GM18511 (cell line): ENCODE measurements at regions not wholly inside any gene's neighbourhood (a gene's known extent, or its start where the extent isn't known, plus 50 kb on each side); places are given as distances from the start of the nearest gene placed in this dataset.

Source experiments
- ATAC-seq: cut with Tn5 transposase; IDR thresholded peaks from one replicate; pipeline ENCODE4 v1.9.1; 2021; ENCODE audit warnings: mild to moderate bottlenecking, moderate library complexity; ENCODE audit not compliant: unreplicated experiment

DNA sequence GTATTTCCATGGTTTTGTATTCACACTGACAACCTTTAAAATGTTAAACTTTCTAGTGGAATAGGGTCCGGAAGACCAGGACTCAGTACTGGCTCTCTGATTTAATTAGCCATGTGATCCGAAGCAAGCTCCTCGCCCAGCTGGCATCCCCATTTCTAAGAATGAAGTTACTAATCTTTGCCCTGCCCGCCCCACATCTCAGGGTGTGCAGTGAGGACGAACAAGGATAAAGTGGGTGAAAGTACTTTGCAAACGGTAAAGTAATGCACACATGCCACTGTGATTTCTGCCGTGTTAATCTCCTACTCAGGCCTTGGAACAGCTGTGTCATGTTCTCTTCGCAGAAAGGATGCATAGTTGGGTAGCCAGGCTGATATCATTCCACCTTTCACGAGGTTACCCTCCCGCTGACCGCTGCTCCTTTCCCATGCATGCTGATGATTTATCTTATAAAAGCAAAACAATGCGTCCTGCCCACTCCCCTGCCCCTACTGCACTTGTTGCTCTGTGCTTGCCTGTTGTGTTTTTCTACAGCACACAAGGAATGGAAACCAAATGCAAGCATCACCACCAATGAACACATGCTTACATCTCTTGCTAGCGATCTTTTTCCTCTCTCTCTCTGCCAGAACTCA lies 539.0 kb downstream of the EFNB2 start:
- ATAC-seq = no peak

DNA sequence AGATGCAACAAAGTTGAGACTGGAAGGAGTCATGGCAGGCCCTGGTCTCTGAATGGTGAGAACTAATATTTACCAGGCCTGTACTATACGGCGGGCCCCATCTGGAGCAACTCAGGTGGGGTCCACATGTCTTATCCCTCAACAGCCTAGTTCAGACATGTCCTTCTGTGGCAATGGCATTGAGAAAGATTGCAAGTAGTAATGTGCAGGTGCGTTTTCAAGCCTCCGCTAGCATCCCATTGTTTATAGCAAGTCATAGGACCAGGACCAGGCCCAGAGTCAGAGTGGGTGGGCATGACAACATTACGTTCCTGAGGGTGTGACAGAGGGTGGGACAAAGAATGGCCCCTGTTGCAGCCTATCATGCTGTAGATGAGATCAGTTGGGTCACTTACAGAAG lies 541.1 kb downstream of the EFNB2 start:
- no peak for ATAC-seq

GRCh38 chr13:105991622-105992277 lies 543.7 kb downstream of the EFNB2 start:
- no peak for ATAC-seq

DNA sequence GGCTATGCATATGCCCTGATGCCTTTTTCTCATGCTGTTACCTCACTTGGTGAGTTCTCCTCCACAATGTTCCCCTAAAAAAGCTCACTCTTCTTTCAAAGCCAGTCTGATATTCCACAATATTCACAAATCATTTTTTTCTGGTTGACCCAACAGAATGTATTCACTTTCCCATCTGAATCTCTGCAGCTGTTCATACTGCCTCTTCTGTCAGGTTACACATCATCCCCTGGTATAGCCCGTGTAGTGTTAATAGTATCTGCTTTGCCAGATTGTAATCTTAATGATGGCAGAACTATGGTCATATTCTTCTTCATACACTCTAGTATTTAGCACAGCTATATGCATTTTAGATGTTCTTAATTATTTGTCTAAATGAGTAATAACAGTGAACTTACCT lies 544.3 kb downstream of the EFNB2 start:
- ATAC-seq = no peak

DNA sequence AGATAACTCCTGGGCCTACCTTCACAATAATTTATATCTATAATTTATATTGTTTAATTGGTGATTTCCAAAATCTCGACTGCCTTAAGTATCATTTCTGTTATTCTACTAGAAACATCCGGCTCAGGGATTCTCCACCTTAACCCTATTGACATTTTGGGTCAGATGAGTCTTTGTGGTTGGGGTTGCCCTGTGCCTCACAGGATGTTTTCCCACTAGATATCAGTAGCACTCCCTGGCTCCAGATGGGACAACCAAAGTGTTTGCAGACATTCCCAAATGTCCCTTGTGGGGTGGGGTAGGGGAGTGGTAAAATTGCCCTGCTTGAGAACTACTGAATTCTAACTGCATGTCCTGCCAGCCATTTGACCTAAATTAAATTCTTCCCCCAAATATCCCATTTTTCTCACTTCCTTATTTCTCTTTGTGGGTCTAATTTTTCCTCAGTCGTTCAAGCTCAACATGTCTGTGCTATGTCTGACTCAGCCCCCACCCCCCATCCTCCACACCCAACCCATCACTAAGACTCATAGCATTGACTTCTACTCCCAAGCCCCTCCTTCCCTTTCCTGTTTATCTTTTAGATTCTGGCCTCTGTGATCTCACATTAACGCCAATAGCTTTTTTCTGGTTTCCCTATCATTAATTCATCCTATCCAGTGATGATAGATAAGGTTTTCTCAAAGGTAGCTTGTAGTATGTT lies 545.1 kb downstream of the EFNB2 start:
- ATAC-seq = no peak

DNA sequence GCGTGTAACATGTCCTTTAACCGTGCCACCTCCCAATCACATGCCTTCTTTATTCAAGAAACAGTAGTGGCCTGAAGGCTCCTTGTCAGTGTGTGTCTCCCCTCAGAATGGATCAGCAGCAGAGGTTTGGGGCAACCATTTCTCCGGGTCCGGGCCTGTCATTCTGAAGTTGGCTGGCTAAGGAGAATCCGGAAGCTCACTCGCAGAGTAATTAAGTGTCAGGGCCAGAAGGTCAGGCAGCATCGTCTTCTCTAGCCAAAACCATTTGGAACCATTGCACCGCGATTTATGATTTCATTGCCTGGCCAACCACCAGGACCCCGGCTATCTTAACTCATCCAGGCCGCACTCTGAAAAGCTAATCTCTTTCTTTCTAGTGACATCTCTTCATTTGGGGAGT lies 550.8 kb downstream of the EFNB2 start:
- no peak for ATAC-seq

- ATAC-seq = no peak
Measured at GRCh38 chr13:105984236-105984635, 551.2 kb downstream of the EFNB2 start.

- ATAC-seq = no peak
Measured at GRCh38 chr13:105982219-105982930, 553.1 kb downstream of the EFNB2 start.

- no peak for ATAC-seq
Measured at GRCh38 chr13:105979131-105980011, 556.1 kb downstream of the EFNB2 start.

DNA sequence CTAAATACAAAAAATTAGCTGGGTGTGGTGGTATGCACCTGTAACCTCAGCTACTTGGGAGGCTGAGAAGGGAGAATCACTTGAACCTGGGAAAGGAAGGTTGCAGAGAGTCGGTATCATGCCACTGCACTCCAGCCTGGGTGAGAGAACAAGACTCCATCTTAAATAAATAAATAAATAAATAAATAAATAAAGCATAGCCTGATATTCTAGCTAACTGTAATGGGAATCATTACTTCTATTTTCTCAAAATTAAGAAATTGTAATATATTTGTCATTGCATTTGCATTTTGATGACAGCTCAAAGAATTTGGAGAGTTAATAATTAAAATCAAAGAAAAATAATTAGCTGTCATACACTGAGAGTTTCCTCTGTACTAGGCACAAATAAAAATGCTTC lies 561.1 kb downstream of the EFNB2 start:
- ATAC-seq = no peak

DNA sequence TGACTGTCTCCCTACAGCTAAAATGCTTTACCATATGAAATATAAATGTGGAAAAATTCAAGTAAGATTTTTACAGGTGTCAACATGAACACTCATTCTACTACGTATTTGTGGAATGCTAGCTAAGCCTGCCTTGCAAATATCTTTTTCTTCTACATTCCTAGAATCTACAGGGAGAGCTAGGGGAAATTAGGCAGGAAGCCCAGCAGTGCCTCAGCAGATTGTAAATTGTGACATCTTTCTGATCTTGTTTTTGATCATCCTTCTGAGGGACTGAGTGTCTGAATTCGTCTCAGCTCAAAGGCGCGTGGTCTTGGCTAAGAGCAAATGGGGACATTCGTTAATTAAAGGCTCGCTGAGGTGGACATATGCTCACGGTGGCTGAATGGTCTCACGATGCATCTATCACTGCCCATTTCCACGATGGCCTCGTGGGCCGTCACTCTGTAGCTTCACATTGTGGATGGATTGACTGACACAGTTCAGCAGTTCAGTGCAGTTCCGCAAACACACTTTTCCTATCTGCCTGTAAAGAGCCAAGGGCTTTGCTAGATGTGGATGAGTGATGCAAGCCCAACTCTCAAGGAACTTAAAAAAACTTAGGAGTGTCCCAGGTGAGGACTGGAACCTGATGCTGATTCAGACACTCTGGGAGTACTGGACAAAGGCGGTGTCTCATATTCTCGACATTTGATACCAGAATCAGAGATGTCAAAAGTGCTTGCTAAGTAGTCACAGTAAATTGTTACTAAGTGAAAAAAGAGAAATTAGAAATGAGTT lies 562.5 kb downstream of the EFNB2 start:
- ATAC-seq = no peak

GRCh38 chr13:105972306-105972721 lies 563.1 kb downstream of the EFNB2 start:
- ATAC-seq = no peak

DNA sequence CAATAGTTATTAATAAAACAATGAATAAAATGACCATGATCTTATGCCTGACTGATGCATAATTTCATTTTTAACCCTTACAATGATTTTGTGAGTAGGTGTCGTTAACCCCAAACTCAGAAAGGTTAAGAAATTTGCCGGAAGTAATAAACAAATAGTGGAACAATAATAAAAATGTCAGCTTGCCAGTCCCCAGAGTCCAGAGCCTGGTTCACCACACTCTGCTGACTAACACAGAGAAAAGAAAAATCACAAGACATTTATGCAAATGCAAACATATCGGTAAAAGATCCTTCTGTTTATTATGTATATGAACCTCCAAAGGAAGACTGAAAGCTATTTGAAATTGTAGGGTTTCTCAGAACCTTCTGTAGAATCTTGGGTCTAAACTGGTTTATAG lies 563.7 kb downstream of the EFNB2 start:
- ATAC-seq = no peak

- no peak for ATAC-seq
Measured at GRCh38 chr13:105971312-105971711, 564.1 kb downstream of the EFNB2 start.

- ATAC-seq = no peak
Measured at GRCh38 chr13:105969761-105970160, 565.7 kb downstream of the EFNB2 start.

GRCh38 chr13:105965910-105966309 lies 569.6 kb downstream of the EFNB2 start:
- ATAC-seq = no peak

DNA sequence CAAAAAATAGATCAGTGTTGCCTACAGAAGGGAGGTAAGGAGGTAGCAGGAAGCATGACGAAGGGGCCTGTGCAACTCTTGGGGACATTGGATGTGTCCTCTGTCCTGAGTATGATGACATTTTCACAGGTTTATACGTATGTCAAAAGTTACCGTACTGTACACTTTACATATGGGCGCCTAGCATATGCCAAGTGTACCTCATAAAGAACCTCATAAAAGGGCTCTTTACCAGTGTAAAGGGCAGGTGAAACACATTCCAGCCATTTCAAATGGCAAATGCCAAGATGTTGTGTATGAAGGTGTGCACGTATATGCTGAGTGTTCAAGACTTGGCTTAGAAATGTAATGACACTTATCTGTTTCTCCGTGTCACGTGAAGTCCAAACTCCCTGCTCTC lies 573.4 kb downstream of the EFNB2 start:
- no peak for ATAC-seq

GRCh38 chr13:105961438-105961837 lies 574.0 kb downstream of the EFNB2 start:
- no peak for ATAC-seq

DNA sequence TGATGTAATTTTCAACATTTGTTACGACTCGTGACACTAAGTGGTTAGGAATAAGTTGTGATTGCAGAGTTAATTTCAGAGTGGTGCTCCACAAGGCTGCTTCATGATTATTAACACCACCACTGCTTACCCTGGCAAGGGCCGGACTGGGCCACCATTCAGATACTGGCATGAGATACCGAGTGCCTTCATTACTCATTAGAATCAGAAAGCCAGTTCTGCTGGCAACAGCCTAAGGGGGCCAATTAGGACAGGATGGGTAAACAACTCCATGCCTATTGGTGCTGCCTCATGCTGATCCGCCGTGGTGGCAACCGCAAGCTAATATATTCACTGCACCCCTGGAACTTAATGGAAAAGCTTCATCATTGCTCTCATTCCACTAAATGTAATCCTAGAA lies 575.1 kb downstream of the EFNB2 start:
- ATAC-seq = no peak

- no peak for ATAC-seq
Measured at GRCh38 chr13:105959876-105960275, 575.6 kb downstream of the EFNB2 start.
